Muscle layer of colon (tissue), 2 donors: ENCODE measurements at regions not wholly inside any gene's neighbourhood (a gene's known extent, or its start where the extent isn't known, plus 50 kb on each side); places are given as distances from the start of the nearest gene placed in this dataset.

Experiments used
- H3K27ac ChIP-seq: one replicate; pipeline ENCODE4 v1.7.0; 2013; ENCODE audit warnings: low read depth, mild to moderate bottlenecking, low read length, moderate library complexity
- H3K27me3 ChIP-seq, 2 donors: one replicate each; pipeline ENCODE4 v1.7.0; 2013; ENCODE audit warnings: low read length in 2 of 2, mild to moderate bottlenecking in 2 of 2; ENCODE audit not compliant: insufficient read depth in 2 of 2, control insufficient read depth in 1 of 2
- H3K36me3 ChIP-seq: one replicate; pipeline ENCODE4 v1.7.0; 2013; ENCODE audit warnings: mild to moderate bottlenecking, low read length; ENCODE audit not compliant: insufficient read depth
- H3K4me1 ChIP-seq: one replicate; pipeline ENCODE4 v1.7.0; 2013; ENCODE audit warnings: mild to moderate bottlenecking, low read length; ENCODE audit not compliant: insufficient read depth
- H3K4me3 ChIP-seq, 2 donors: one replicate each; pipeline ENCODE4 v1.7.0; 2013; ENCODE audit warnings: low read length in 2 of 2, low read depth in 1 of 2, mild to moderate bottlenecking in 1 of 2, moderate library complexity in 1 of 2
- H3K9ac ChIP-seq: one replicate; pipeline ENCODE4 v1.7.0; 2013; ENCODE audit warnings: low read length
- H3K9me3 ChIP-seq: one replicate; pipeline ENCODE4 v1.7.0; 2013; ENCODE audit warnings: mild to moderate bottlenecking, low read length
- donor health status: abdominal sarcoma.
- donor health status: Adenocarcinoma of cecum.

DNA sequence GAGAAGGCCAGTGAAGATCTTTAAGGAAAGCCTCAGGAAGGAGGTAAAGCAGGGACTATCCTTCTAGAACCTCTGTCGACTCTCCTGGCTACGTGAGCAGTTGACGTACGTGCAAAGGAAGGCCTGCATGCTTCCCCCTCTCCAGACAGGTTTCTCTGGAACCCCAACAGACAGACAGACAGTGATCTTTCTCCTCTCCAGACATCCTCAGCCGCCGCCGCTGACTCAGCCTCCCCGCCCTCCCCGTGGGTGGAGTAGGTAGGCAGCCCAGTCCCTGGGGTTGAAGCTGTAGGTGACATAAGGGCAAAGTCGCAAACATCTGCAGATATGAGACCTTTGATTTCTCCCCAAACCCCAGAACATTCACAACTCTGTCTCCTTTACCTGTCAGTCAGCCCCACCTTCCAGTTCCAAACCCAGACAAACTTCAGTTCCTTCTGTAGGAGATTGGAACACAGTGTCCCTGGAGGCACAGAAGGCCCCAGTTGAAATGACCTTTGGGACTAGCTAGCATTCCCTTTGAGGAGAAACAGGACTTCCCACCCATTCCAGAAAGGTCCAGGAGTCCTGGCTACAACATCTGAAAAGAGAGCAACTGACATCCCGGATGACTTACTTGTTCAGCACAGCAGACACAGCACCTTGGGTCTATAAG lies 146.0 kb upstream of the JUN start:
- H3K9ac ChIP-seq = no peak overlapping the region
- H3K4me3 ChIP-seq = no peak overlapping the region
- peaks cover 5% of the 10 kb centered on the region for H3K4me1 ChIP-seq
- no peaks in the 10 kb centered on the region for H3K36me3 ChIP-seq
- no peaks in the 10 kb centered on the region for H3K27me3 ChIP-seq
- no peaks in the 10 kb centered on the region for H3K9me3 ChIP-seq
- no peak overlapping the region for H3K27ac ChIP-seq

- H3K27ac ChIP-seq = no peak overlapping the region
These were observed 147.2 kb upstream of the JUN start for GRCh38 chr1:58931024-58931423.

GRCh38 chr1:58931756-58932155 lies 147.9 kb upstream of the JUN start:
- H3K4me1 ChIP-seq = no peaks in the 10 kb centered on the region
- no peak overlapping the region for H3K4me3 ChIP-seq
- H3K27me3 ChIP-seq = no peaks in the 10 kb centered on the region
- H3K36me3 ChIP-seq = no peaks in the 10 kb centered on the region
- H3K27ac ChIP-seq = no peak overlapping the region
- H3K9me3 ChIP-seq = no peaks in the 10 kb centered on the region
- no peak overlapping the region for H3K9ac ChIP-seq

More at GRCh38 chr1:58931024-58931423, 147.2 kb upstream of the JUN start:
- Histone ChIP-seq H3K4me1 (peaks cover 5% of the 10 kb centered on the region), H3K27me3 (no peaks in the 10 kb centered on the region), H3K4me3 (no peak overlapping the region), H3K9ac (no peak overlapping the region), H3K9me3 (no peaks in the 10 kb centered on the region), H3K36me3 (no peaks in the 10 kb centered on the region)

- Histone ChIP-seq H3K27me3 (no peaks in the 10 kb centered on the region), H3K4me1 (no peaks in the 10 kb centered on the region), H3K27ac (no peak overlapping the region), H3K9me3 (no peaks in the 10 kb centered on the region), H3K9ac (no peak overlapping the region), H3K36me3 (no peaks in the 10 kb centered on the region), H3K4me3 (no peak overlapping the region)
These were observed 149.2 kb upstream of the JUN start for GRCh38 chr1:58932859-58933598.

GRCh38 chr1:58933599-58933926 lies 149.7 kb upstream of the JUN start:
- H3K9ac ChIP-seq = no peak overlapping the region

GRCh38 chr1:58934706-58935105 lies 150.9 kb upstream of the JUN start:
- Histone ChIP-seq H3K9ac (no peak overlapping the region), H3K27ac (no peak overlapping the region), H3K27me3 (no peaks in the 10 kb centered on the region), H3K4me1 (no peaks in the 10 kb centered on the region), H3K4me3 (no peak overlapping the region), H3K36me3 (no peaks in the 10 kb centered on the region), H3K9me3 (no peaks in the 10 kb centered on the region)

More at GRCh38 chr1:58933599-58933926, 149.7 kb upstream of the JUN start:
- no peaks in the 10 kb centered on the region for H3K4me1 ChIP-seq
- no peaks in the 10 kb centered on the region for H3K9me3 ChIP-seq
- no peaks in the 10 kb centered on the region for H3K27me3 ChIP-seq
- H3K36me3 ChIP-seq = no peaks in the 10 kb centered on the region
- H3K4me3 ChIP-seq = no peak overlapping the region
- H3K27ac ChIP-seq = no peak overlapping the region

DNA sequence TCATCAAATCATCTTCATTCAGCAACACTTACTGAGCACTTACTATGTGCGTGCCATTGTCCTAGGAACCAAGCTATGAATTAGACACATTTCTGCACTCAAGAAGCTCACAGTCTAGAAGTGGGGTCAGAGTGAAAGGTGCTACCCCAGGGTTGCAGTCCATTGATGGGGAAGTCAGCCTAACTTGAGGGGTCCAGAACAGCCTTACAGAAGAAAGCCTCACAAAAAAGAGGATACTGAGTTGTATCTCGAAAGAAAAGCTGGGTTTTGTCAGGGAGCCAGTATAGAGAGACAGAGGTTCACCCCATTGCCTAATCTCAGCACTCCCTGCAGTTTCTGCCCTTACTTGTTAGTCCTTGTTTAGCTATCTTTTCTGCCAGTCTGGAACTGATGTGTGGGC lies 153.1 kb upstream of the JUN start:
- Histone ChIP-seq H3K27ac (no peak overlapping the region), H3K27me3 (no peaks in the 10 kb centered on the region), H3K4me1 (no peaks in the 10 kb centered on the region), H3K36me3 (no peaks in the 10 kb centered on the region), H3K4me3 (no peak overlapping the region), H3K9me3 (no peaks in the 10 kb centered on the region), H3K9ac (no peak overlapping the region)

- Histone ChIP-seq H3K9ac (no peak overlapping the region), H3K36me3 (no peaks in the 10 kb centered on the region)
These were observed 155.3 kb upstream of the JUN start for GRCh38 chr1:58939146-58939545.

GRCh38 chr1:58939666-58940370 lies 156.0 kb upstream of the JUN start:
- no peaks in the 10 kb centered on the region for H3K9me3 ChIP-seq
- no peak overlapping the region for H3K4me3 ChIP-seq
- H3K36me3 ChIP-seq = no peaks in the 10 kb centered on the region
- H3K9ac ChIP-seq = no peak overlapping the region
- no peak overlapping the region for H3K27ac ChIP-seq
- no peaks in the 10 kb centered on the region for H3K27me3 ChIP-seq
- peaks cover 9% of the 10 kb centered on the region for H3K4me1 ChIP-seq

More at GRCh38 chr1:58939146-58939545, 155.3 kb upstream of the JUN start:
- no peaks in the 10 kb centered on the region for H3K27me3 ChIP-seq
- H3K4me1 ChIP-seq = peaks cover 9% of the 10 kb centered on the region
- H3K27ac ChIP-seq = no peak overlapping the region
- H3K4me3 ChIP-seq = no peak overlapping the region
- H3K9me3 ChIP-seq = no peaks in the 10 kb centered on the region

- no peak overlapping the region for H3K9ac ChIP-seq
- H3K4me3 ChIP-seq = no peak overlapping the region
- H3K9me3 ChIP-seq = no peaks in the 10 kb centered on the region
- no peak overlapping the region for H3K27ac ChIP-seq
- peaks cover 9% of the 10 kb centered on the region for H3K4me1 ChIP-seq
- H3K27me3 ChIP-seq = no peaks in the 10 kb centered on the region
- H3K36me3 ChIP-seq = no peaks in the 10 kb centered on the region
These were observed 157.8 kb upstream of the JUN start for GRCh38 chr1:58941471-58942289.

DNA sequence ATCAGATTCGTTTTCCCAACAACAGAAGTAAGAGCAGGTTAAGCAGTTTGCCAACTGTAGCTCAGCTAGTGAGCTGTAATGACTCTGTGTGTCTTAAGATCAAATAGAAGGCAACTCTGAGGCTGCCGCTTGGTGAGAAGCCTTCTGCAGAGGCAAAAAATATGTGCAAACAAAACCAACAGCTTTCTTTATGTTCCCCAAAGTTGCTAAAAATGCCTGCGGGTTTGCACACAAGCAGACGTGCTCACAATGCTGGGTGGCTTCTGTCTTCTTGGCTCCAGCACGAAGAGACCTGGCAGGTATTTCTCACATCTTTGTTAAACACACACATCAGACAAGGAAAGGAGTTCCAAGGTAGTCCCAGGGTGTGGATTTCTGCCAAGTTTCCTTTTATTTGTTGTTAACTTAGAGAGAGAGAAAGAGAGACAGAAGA lies 158.9 kb upstream of the JUN start:
- H3K9me3 ChIP-seq = no peaks in the 10 kb centered on the region
- H3K36me3 ChIP-seq = no peaks in the 10 kb centered on the region
- no peak overlapping the region for H3K4me3 ChIP-seq
- no peak overlapping the region for H3K9ac ChIP-seq
- H3K27me3 ChIP-seq = no peaks in the 10 kb centered on the region
- H3K4me1 ChIP-seq = peaks cover 9% of the 10 kb centered on the region
- no peak overlapping the region for H3K27ac ChIP-seq
